ENCODE measurements at regions not wholly inside any gene's neighbourhood (a gene's known extent, or its start where the extent isn't known, plus 50 kb on each side); places are given as distances from the start of the nearest gene placed in this dataset.
"Not testable (repeated sequence)": the region's sequence is repeated elsewhere in the genome, so short reads cannot be mapped to it uniquely, and the experiment has no call there.

DNA sequence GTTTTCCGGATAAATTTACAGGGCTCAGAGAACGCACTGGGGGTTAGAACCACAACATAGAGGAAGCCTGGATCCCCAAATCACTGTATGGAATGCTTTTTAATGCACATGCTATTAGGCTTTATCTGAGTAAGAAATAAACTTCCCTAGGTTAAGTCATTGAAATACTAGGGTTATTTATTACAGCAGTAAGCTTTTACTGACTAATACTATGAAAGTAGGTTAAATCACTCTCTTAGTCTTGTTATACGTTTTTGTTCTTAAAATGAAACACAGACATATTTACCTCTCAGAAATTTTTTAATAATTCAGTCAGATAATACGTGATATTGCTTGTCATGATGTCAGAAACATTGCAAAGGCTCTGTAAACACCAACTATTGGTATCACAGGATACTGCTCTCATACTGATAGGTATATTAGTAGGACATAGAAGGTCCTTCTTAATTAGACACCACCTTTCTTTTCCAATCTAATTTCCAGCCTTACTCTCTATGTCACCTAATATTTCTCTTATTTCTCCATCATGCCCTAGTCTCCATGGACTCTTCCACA is 162.7 kb upstream of the NYAP2 start:
- no peak for DNase-seq

GRCh38 chr2:225233234-225233633 is 166.3 kb upstream of the NYAP2 start:
- peak; percentile 17 for DNase-seq

- DNase-seq, result no peak
Observed at GRCh38 chr2:225231900-225232299, 167.6 kb upstream of the NYAP2 start.

DNA sequence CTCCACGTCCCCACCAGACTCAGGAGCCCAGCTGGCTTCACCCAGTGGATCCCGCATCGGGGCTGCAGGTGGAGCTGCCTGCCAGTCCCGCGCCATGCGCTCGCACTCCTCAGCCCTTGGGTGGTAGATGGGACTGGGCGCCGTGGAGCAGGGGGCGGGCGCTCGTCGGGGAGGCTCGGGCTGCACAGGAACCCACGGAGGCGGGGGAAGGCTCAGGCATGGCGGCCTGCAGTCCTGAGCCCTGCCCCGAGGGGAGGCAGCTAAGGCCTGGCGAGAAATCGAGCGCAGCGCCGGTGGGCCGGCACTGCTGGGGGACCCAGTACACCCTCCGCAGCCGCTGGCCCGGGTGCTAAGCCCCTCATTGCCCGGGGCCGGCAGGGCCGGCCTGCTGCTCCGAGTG is 170.2 kb upstream of the NYAP2 start:
- DNase-seq, result not testable (repeated sequence)

- DNase-seq, result no peak
Observed at GRCh38 chr2:225226441-225226840, 173.1 kb upstream of the NYAP2 start.

- DNase-seq, result no peak
Observed at GRCh38 chr2:225223301-225223700, 176.2 kb upstream of the NYAP2 start.

DNA sequence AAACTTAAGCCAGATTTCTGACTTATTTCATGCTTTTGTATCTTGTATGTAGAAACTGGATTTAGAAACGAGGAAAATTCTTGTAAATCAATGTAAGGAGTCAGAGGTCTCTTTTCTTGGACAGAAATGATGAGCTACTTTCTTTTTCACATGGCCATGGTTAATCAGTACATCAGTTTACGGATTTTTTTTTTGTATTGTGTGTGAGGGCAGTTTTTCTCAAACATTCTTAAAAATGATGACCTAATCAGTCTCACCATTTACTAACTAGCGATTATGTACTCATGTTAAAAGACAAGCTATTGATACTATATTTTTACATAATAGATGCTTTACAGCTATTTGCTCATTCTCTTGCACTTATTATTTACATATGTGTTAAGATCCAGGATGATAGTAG is 165.2 kb upstream of the DOCK10 start:
- no peak for DNase-seq

- DNase-seq, result no peak
Observed at GRCh38 chr2:225207043-225207442, 164.8 kb upstream of the DOCK10 start.

DNA sequence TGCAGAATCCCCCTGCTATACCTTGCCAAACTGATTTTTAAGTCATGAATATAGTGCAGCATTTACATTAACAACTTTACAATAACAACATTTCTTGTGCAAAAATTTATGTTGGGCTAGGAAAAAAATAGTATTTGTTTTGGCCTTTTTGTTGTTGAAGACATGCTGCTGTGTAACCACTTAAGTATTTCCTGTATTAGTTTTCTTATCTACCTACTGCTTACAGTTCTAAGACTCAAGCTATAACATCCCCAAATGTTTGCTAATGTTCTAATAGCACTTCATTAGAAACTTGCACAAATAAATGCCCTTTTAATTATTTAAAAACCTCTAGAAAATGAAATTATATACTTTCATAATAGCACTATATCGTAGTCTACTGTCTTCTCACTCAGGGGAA is 154.3 kb upstream of the DOCK10 start:
- no peak for DNase-seq

- DNase-seq, result peak; percentile 31
Observed at GRCh38 chr2:225192869-225193268, 150.6 kb upstream of the DOCK10 start.

GRCh38 chr2:225190987-225191386 is 148.7 kb upstream of the DOCK10 start:
- DNase-seq, result no peak

GRCh38 chr2:225184948-225185347 is 142.7 kb upstream of the DOCK10 start:
- no peak for DNase-seq

- no peak for DNase-seq
Observed at GRCh38 chr2:225182126-225182525, 139.9 kb upstream of the DOCK10 start.

- peak; percentile 78 for DNase-seq
Observed at GRCh38 chr2:225177098-225177497, 134.8 kb upstream of the DOCK10 start.

- DNase-seq, result peak; percentile 15
Observed at GRCh38 chr2:225173909-225174308, 131.6 kb upstream of the DOCK10 start.

- DNase-seq, result no peak
Observed at GRCh38 chr2:225171350-225171749, 129.1 kb upstream of the DOCK10 start.

- no peak for DNase-seq
Observed at GRCh38 chr2:225170162-225170561, 127.9 kb upstream of the DOCK10 start.

- no peak for DNase-seq
Observed at GRCh38 chr2:225169396-225169795, 127.1 kb upstream of the DOCK10 start.

- DNase-seq, result peak; percentile 86
Observed at GRCh38 chr2:225165052-225165451, 122.8 kb upstream of the DOCK10 start.

DNA sequence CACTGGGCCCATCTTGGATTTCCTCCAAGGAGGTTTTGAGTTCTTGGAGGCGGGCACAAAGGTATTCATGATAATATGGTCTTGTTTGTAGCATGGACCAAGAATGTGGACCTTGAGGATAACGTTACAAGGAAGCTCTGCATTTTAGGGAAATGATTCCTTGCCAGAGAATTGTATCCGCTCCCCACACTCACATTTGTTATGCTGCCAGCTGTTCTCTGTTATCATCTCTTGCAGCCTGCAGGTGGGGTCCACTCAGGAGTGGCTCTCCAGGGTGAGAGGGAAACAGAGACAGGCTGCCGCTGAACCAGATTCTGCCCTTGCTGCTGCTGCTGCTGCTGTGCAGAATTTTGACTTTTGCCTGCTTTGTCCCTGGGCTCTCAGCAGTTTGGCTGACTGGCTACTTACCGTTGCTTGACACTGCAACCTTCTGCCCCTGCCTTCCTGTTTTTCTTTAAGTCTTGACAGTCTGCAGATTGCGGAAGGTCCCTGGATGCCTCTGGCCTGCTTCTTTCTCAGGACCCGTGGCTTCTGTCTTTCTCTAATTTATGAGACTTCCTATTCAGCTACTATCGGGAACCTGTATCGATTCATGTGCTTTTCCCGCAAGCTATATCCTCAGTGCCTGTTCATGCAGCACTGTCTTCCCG is 122.3 kb upstream of the DOCK10 start:
- peak; percentile 15 for DNase-seq

- DNase-seq, result no peak
Observed at GRCh38 chr2:225158360-225158759, 116.1 kb upstream of the DOCK10 start.

- DNase-seq, result no peak
Observed at GRCh38 chr2:225156853-225157451, 114.7 kb upstream of the DOCK10 start.

DNA sequence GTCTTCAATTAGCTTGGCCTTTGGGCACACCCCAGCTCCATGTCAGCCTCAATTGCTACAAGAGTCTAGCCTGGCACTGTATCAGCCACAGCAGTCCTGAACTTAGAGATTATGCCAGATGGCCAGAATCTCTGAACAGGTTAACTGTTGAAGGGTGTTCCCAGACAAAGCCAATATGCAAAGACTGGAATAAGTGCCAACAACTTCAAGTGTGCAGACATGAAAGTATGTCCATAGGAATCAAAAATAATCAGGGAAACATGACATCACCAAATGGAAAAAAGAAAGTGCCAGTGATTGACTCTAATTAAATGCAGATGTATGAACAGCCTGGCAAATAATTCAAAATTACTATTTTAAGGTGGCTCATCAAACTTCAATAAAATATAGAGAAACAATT is 98.5 kb upstream of the DOCK10 start:
- DNase-seq, result no peak

GRCh38 chr2:225137971-225138370 is 95.7 kb upstream of the DOCK10 start:
- peak; percentile 41 for DNase-seq

DNA sequence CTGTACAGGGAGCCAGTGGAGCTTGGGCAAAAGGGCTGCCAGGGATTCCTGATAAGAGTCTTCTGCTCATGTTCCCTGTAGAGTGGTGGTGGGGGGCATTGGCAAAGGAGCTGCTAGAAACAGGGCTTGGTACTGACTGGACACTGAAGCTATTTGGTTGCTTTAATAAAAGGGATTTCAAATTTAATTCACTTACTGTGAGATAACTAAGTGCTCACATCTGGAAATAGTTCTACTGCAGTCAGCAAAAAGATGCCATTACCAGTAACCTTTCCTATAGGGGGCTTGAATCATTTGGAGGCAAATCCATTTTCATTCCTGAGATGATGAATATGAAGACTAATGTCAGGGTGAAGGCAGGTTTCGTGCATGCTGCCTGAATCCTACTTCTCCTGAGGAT is 94.3 kb upstream of the DOCK10 start:
- no peak for DNase-seq

Measured in fibroblast of skin of right quadriceps (primary cell).